ENCODE measurements at regions not wholly inside any gene's neighbourhood (a gene's known extent, or its start where the extent isn't known, plus 50 kb on each side); places are given as distances from the start of the nearest gene placed in this dataset.

- Mint-ChIP-seq H3K4me1 (ENCODE audit: low read depth) (no peaks in the 10 kb centered on the region), H3K9me3 (ENCODE audit: low read depth) (peaks cover 2% of the 10 kb centered on the region), H3K4me3 (ENCODE audit: low read depth) (no peak overlapping the region), H3K27me3 (no peaks in the 10 kb centered on the region), H3K36me3 (ENCODE audit: insufficient read depth) (no peaks in the 10 kb centered on the region), H3K27ac (no peak overlapping the region)
- no peak for DNase-seq (ENCODE audit: low spot score, unreplicated experiment)
- TF ChIP-seq CTCF (IDR thresholded peaks at IDR 0.05; ENCODE audit: unreplicated experiment), result no peak
These were observed 2902.5 kb downstream of the PCDH9 start for GRCh38 chr13:64327505-64328194.

GRCh38 chr13:64314331-64314730 lies 2898.7 kb upstream of the PCDH20 start:
- DNase-seq (ENCODE audit: low spot score, unreplicated experiment), result no peak
- Mint-ChIP-seq H3K9me3 (ENCODE audit: low read depth) (peaks cover 4% of the 10 kb centered on the region), H3K27me3 (no peaks in the 10 kb centered on the region), H3K4me1 (ENCODE audit: low read depth) (no peaks in the 10 kb centered on the region), H3K36me3 (ENCODE audit: insufficient read depth) (no peaks in the 10 kb centered on the region), H3K4me3 (ENCODE audit: low read depth) (no peak overlapping the region), H3K27ac (no peak overlapping the region)
- TF ChIP-seq CTCF (IDR thresholded peaks at IDR 0.05; ENCODE audit: unreplicated experiment), result no peak

- Mint-ChIP-seq H3K27ac (no peak overlapping the region), H3K4me1 (ENCODE audit: low read depth) (no peaks in the 10 kb centered on the region), H3K27me3 (no peaks in the 10 kb centered on the region), H3K36me3 (ENCODE audit: insufficient read depth) (no peaks in the 10 kb centered on the region), H3K4me3 (ENCODE audit: low read depth) (no peak overlapping the region), H3K9me3 (ENCODE audit: low read depth) (peaks cover 4% of the 10 kb centered on the region)
- TF ChIP-seq CTCF (IDR thresholded peaks at IDR 0.05; ENCODE audit: unreplicated experiment), result no peak
- DNase-seq (ENCODE audit: low spot score, unreplicated experiment), result no peak
These were observed 2896.3 kb upstream of the PCDH20 start for GRCh38 chr13:64311948-64312347.

GRCh38 chr13:64311112-64311511 lies 2895.5 kb upstream of the PCDH20 start:
- no peak for TF ChIP-seq CTCF (IDR thresholded peaks at IDR 0.05; ENCODE audit: unreplicated experiment)
- H3K4me3 Mint-ChIP-seq (ENCODE audit: low read depth), result no peak overlapping the region

GRCh38 chr13:64305246-64305645 lies 2889.6 kb upstream of the PCDH20 start:
- H3K4me1 Mint-ChIP-seq (ENCODE audit: low read depth), result no peaks in the 10 kb centered on the region
- TF ChIP-seq CTCF (IDR thresholded peaks at IDR 0.05; ENCODE audit: unreplicated experiment), result no peak
- no peaks in the 10 kb centered on the region for H3K36me3 Mint-ChIP-seq (ENCODE audit: insufficient read depth)
- no peak for DNase-seq (ENCODE audit: low spot score, unreplicated experiment)
- no peak overlapping the region for H3K27ac Mint-ChIP-seq
- no peak overlapping the region for H3K4me3 Mint-ChIP-seq (ENCODE audit: low read depth)
- no peaks in the 10 kb centered on the region for H3K9me3 Mint-ChIP-seq (ENCODE audit: low read depth)
- H3K27me3 Mint-ChIP-seq, result no peaks in the 10 kb centered on the region

More at GRCh38 chr13:64311112-64311511, 2895.5 kb upstream of the PCDH20 start:
- Mint-ChIP-seq H3K9me3 (ENCODE audit: low read depth) (peaks cover 4% of the 10 kb centered on the region), H3K27ac (no peak overlapping the region), H3K36me3 (ENCODE audit: insufficient read depth) (no peaks in the 10 kb centered on the region), H3K27me3 (no peaks in the 10 kb centered on the region), H3K4me1 (ENCODE audit: low read depth) (no peaks in the 10 kb centered on the region)
- DNase-seq (ENCODE audit: low spot score, unreplicated experiment), result no peak
